HK-2 (cell line): ENCODE measurements at regions not wholly inside any gene's neighbourhood (a gene's known extent, or its start where the extent isn't known, plus 50 kb on each side); places are given as distances from the start of the nearest gene placed in this dataset.
"Not testable (repeated sequence)": the region's sequence is repeated elsewhere in the genome, so short reads cannot be mapped to it uniquely, and the experiment has no call there.

ENCODE experiments used
- DNase-seq: peaks from one replicate; pipeline ENCODE4 v3.0.0-alpha.2; 2018; ENCODE audit not compliant: unreplicated experiment

GRCh38 chr4:95898226-95898625, 58.3 kb downstream of the PDHA2 start:
- no peak for DNase-seq

DNA sequence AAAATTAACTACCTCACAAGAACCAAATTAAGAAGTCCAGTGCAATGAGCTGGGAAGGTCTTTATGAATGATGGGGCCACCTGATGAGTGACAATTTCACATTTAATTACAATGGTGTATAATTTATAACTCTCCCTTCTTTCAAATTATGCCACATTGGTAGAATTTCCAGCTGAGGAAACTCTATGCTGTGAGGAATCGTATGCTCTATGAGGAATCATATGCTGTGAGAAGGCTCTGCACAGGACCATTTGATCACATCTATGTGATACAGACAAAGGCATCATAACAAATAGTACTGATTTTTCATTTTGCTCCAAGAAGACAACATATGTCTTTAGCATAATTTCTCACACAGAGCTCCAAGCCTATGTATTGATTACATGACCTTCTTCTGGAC, 69.3 kb downstream of the PDHA2 start:
- DNase-seq: no peak

GRCh38 chr4:95910749-95911148, 70.9 kb downstream of the PDHA2 start:
- no peak for DNase-seq

- no peak for DNase-seq
These were observed 81.6 kb downstream of the PDHA2 start for GRCh38 chr4:95921470-95921869.

DNA sequence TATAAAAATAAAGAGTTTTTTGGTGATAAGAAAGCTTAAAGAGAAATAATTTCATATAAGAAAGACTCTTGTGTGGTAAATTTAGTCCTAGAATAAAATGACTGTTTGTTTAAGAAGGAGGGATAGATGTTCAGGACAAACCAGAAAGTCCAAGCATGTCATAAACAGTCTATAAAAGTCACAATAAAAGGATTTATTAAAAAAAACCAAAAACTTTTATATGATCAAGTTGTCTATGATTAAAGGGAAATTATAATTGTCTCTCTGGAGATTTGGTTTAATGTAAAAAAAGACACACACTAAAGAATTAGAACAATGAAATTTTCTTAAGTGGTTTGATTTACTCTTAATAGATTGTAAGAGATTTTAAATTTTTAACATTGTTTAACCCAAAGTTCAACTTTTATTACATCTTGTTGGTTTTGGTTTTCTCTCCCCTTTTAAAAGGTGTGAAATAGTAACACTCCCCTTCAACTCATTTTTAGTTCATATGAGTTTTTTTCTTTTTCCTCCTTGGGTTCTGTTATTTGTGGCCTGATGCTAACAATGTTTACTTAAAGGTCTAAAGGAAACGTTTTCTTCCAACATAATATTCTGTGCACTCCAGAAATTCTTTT, 89.7 kb downstream of the PDHA2 start:
- DNase-seq: no peak

DNA sequence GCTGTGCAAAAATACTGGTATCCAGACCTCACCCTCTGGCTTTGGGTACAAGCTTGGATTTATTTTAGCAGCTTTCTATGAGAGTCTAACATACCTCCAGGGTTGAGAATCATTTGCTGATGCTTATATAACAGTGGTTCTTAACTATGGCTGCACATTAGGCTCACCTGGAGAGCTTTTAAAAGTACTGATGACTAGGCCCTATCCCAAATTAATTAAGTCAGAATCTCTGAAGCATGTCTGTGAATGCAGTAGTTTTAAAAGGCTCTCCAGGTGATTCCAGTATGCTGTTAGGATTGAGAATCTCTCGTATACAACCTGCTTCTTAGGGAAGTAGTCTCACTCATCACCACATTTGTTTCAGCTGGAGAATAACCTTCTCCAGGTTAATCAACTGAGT, 99.2 kb downstream of the PDHA2 start:
- no peak for DNase-seq

GRCh38 chr4:95949136-95949765, 109.4 kb downstream of the PDHA2 start:
- no peak for DNase-seq

DNA sequence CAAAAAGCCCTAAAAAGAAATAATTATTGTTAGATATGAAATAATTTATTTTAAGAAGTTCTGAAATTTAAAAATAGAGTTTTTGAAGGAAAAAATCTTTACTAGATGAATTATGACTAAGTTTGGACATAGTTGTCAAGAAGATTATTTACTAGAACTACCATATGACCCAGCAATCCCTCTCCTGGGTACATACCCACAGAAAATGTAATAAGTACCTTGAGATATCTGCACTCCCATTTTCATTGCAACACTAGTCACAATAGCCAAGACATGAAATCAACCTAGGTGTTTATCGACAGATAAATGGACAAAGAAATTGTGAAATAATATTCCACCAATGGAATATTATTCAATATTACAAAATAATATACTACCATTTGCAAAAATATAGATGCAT, 109.9 kb downstream of the PDHA2 start:
- no peak for DNase-seq

DNA sequence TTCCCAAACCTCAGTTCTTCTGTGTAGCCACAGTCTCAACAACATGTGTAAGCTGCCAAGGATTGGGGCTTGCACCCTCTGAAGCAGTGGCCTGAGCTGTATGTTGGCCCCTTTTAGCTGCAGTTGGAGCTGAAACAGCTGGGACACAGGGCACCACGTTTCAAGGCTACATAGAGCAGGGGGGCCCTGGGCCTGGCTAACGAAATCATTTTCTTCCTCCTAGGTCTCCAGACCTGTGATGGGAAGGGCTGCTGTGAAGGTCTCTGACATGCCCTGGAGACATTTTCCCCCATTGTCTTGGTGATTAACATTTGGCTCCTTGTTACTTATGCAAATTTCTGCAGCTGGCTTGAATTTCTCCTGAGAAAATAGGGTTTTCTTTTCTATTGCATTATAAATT, 112.6 kb downstream of the PDHA2 start:
- not testable (repeated sequence) for DNase-seq

DNA sequence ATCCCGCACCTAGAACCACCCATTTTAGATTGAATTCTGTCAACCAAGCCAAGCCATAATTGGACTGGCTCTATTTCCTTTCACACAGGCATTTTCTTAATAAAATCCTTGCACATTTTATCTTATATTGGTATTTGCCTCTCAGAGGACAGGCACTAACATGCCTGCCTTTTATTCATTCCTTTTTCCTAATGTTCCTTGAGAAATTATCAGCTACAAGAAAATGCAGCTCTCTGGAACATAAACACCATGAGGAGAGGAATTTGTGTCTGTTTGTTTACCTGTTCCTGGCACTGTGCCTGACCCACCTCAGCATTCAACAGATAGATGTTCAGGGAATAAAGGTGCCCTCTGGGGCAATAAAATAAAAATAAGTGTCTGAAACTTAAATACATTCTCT, 116.2 kb downstream of the PDHA2 start:
- no peak for DNase-seq

DNA sequence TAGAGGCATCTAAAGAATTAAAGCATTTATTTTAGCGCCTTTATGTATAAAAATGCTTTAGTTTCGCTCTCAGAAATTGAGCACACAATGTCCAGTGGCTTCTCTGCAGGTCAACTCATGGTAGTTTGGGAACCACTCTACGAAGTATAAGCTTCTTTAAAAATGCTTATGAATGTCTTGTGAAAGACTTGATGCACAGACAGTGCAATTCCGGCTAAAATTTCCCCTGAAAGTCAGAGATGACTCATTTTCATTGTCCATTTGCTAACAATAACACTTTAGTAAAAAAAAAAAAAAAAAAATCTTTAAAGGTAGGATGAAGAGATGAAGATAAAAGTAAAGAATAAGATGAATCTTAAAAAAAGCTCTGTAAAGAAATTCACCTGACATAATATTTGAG, 117.2 kb downstream of the PDHA2 start:
- no peak for DNase-seq

DNA sequence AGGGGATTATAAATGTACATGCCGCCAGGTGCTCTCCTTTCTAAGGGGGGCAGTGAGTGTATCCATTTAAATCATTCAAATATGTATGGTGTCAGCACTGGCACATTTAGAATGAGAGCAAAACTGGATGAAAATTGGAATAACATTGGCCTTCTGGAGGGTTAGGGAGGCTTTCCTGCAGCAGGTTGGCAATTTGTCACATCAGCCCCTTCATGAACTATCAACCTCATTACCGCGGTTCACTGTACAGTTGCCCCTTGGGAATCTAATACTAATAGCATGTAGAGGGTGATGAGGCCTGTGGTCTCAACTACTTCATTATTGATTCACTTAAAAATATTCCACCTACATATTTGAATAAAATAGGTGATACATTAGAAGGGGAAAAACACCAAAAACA, 117.9 kb downstream of the PDHA2 start:
- DNase-seq: no peak

GRCh38 chr4:95959182-95959581, 119.3 kb downstream of the PDHA2 start:
- DNase-seq: no peak

GRCh38 chr4:95959633-95960032, 119.7 kb downstream of the PDHA2 start:
- no peak for DNase-seq

GRCh38 chr4:95963456-95963855, 123.6 kb downstream of the PDHA2 start:
- DNase-seq: no peak

DNA sequence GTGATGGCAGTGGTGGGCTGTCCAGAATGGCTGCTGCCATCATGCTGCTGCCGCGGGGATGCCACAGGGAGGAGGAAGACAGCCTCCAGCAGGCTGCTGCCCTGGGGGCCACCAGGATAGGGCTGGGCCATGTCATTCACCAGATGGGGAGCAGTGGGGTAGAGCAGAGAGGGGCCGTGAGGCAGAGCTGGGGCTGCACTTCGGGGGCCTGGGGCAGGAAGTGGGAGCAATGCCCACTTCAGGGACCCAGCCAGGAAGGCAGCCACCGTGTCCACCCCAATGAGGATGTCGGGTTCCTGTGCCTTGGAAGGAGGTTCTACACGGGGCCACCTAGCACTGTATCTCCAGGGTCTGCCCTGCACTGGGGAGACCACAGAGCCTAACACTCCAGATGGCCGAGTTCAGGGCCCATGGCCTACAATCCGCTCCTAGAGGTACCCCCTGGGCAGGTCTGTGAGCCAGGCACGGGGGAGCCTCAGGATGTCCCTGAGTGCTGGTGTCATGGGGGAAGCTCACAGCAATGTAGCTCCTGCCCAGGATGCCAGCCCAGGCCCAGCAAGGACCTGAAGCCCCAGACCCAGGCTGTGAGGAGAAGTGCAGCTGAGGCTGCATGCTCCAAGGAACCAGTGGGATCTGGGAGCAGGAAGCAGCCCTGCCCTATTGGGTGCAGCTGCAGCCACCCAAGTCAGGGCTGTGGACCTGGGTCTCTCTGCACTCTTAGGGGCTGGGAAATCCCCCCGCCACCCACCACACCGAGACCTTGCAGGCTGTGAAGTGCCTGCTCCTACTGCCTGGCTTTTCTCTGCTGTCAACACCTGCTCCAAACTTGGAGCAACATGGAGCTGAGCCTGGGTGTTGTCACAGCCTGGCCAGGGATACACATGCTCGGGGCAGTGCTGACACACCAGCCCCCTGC, 140.3 kb downstream of the PDHA2 start:
- DNase-seq: no peak

DNA sequence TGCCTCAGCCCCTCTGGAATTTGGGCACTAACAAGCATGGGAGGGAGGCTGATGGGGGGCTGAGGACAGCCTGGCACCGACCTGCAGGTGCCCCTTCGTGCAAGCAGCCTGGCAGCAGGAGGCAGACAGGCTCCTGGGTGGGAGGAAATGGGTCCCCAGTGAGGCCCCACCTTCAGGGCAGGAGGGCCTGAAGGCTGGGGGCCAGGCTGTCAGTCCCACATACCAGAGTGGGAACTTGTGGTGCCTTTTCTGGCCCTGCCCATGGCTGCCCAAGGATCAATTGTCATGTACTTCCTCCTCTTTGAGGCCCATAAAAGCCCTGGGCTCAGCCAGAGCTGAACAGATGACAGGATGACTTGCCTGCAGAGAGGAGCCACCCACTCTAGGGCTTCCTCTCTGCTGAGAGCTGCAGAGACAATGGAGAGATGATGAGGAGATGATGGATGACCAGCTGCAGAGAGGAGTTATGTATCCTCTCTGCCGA, 141.0 kb downstream of the PDHA2 start:
- DNase-seq: no peak

- DNase-seq: no peak
These were observed 141.7 kb downstream of the PDHA2 start for GRCh38 chr4:95981591-95981990.

DNA sequence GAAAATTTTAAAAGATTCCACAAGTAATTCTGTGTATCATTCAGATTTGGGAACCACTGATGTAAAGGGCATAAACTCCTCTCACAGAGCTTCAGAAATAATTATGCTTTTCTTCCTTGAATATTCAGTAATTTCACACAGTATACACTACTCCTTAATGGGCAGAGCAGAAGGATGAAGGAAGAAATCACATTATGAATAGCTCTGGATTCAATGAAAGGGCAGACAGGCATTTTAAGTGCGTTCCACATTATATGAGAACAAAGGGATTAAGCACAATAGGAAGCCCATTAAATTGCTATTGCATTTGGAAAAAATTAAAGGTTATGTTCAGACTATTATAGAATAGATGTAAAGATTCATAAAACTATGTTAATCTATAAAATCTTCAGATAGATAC, 142.6 kb downstream of the PDHA2 start:
- no peak for DNase-seq

DNA sequence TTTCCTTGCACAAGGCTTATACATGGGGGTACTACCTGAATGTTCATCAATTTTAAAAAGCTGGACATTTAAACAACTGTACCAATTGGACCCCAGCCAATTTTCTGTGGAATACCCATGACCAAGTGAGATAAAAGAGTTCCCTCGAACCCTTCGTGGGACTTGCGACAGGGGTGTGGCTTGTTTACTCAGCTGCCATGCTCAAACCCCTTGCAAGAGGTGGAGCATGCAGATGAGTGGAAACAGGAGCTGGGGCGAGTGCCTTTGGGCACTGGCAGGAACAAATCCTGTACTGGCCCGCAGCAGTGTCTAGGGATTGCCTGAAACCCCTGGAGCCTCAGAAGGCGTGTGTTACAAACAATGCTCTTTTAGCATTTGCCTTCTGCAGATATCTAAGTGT, 144.2 kb downstream of the PDHA2 start:
- DNase-seq: no peak

DNA sequence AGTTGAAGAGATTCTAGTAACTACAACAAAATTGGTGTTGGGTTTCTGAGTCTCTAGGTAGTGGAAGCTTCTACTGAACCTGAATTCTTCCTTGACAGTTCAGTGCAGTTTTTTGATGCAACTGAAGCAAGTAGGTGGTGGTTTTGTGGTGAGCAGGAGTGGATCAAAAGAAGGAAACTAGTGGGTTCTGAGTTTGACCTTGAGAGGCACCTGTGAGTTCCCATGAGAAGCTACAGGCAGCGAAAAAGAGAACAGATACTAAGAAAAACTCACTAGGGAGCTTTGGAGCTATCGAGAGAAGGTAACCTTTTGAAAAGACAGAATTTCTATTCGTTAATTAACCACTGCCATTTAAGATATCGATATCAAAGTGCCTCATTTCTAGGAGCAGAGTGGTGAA, 145.2 kb downstream of the PDHA2 start:
- no peak for DNase-seq

GRCh38 chr4:95985791-95986550, 146.1 kb downstream of the PDHA2 start:
- DNase-seq: no peak
